HG02938 (cell line): ENCODE measurements at regions not wholly inside any gene's neighbourhood (a gene's known extent, or its start where the extent isn't known, plus 50 kb on each side); places are given as distances from the start of the nearest gene placed in this dataset.

Source experiments
- ATAC-seq: cut with Tn5 transposase; IDR thresholded peaks from one replicate; pipeline ENCODE4 v1.9.1; 2021; ENCODE audit warnings: mild to moderate bottlenecking, moderate library complexity; ENCODE audit not compliant: unreplicated experiment

- ATAC-seq: no peak
Observed at GRCh38 chr2:150023663-150024062, 436.1 kb upstream of the MMADHC start.

- ATAC-seq: no peak
Observed at GRCh38 chr2:150023044-150023443, 435.5 kb upstream of the MMADHC start.

- no peak for ATAC-seq
Observed at GRCh38 chr2:150020937-150021673, 433.5 kb upstream of the MMADHC start.

- no peak for ATAC-seq
Observed at GRCh38 chr2:150020221-150020620, 432.6 kb upstream of the MMADHC start.

- no peak for ATAC-seq
Observed at GRCh38 chr2:150019063-150019462, 431.5 kb upstream of the MMADHC start.

- no peak for ATAC-seq
Observed at GRCh38 chr2:150012986-150013385, 425.4 kb upstream of the MMADHC start.

GRCh38 chr2:150011161-150011730, 423.7 kb upstream of the MMADHC start:
- ATAC-seq: no peak

GRCh38 chr2:150008901-150009300, 421.3 kb upstream of the MMADHC start:
- ATAC-seq: no peak

- ATAC-seq: no peak
Observed at GRCh38 chr2:150007815-150008430, 420.3 kb upstream of the MMADHC start.

- no peak for ATAC-seq
Observed at GRCh38 chr2:150006591-150006990, 419.0 kb upstream of the MMADHC start.

GRCh38 chr2:150003544-150003943, 416.0 kb upstream of the MMADHC start:
- no peak for ATAC-seq

- no peak for ATAC-seq
Observed at GRCh38 chr2:150001788-150002187, 414.2 kb upstream of the MMADHC start.

GRCh38 chr2:149996901-149997300, 409.3 kb upstream of the MMADHC start:
- ATAC-seq: no peak

- no peak for ATAC-seq
Observed at GRCh38 chr2:149994057-149994728, 406.6 kb upstream of the MMADHC start.

GRCh38 chr2:149993316-149993715, 405.7 kb upstream of the MMADHC start:
- ATAC-seq: no peak

- ATAC-seq: no peak
Observed at GRCh38 chr2:149991576-149991975, 404.0 kb upstream of the MMADHC start.

GRCh38 chr2:149990965-149991364, 403.4 kb upstream of the MMADHC start:
- ATAC-seq: no peak

- no peak for ATAC-seq
Observed at GRCh38 chr2:149989447-149990063, 402.0 kb upstream of the MMADHC start.

GRCh38 chr2:149988361-149988760, 400.8 kb upstream of the MMADHC start:
- no peak for ATAC-seq

GRCh38 chr2:149986861-149987260, 399.3 kb upstream of the MMADHC start:
- ATAC-seq: no peak

GRCh38 chr2:149984311-149984710, 396.7 kb upstream of the MMADHC start:
- no peak for ATAC-seq
